Endodermal cell (in vitro differentiated cells): ENCODE measurements at regions not wholly inside any gene's neighbourhood (a gene's known extent, or its start where the extent isn't known, plus 50 kb on each side); places are given as distances from the start of the nearest gene placed in this dataset.

Experiments used
- DNase-seq: peaks from one replicate; pipeline ENCODE4 v3.0.0-alpha.2; 2017
- H3K27ac ChIP-seq: 2 replicates; pipeline ENCODE4 v1.5.1; 2013; ENCODE audit warnings: mild to moderate bottlenecking, low read depth, low read length, moderate library complexity
- H3K27me3 ChIP-seq: 2 replicates; pipeline ENCODE4 v1.6.1; 2013; ENCODE audit warnings: mild to moderate bottlenecking, low read length, moderate library complexity; ENCODE audit not compliant: insufficient read depth, control insufficient read depth, poor library complexity, severe bottlenecking
- H3K36me3 ChIP-seq: 2 replicates; pipeline ENCODE4 v1.7.0; 2013; ENCODE audit warnings: mild to moderate bottlenecking, low read length, moderate library complexity; ENCODE audit not compliant: control insufficient read depth, insufficient read depth
- H3K4me1 ChIP-seq: one replicate; pipeline ENCODE4 v1.7.0; 2013; ENCODE audit warnings: low read length; ENCODE audit not compliant: control insufficient read depth, insufficient read depth
- H3K4me3 ChIP-seq: 2 replicates; pipeline ENCODE4 v1.5.1; 2013; ENCODE audit warnings: mild to moderate bottlenecking, low read length, moderate library complexity
- H3K9ac ChIP-seq: 2 replicates; pipeline ENCODE4 v1.6.1; 2013; ENCODE audit warnings: mild to moderate bottlenecking, low read length, moderate library complexity; ENCODE audit not compliant: poor library complexity, severe bottlenecking; ENCODE audit errors: extremely low read depth
- H3K9me3 ChIP-seq: 2 replicates; pipeline ENCODE4 v1.6.1; 2013; ENCODE audit warnings: mild to moderate bottlenecking, low read length, moderate library complexity; ENCODE audit not compliant: control insufficient read depth
- H3K27ac Mint-ChIP-seq: 2 replicates; pipeline ENCODE4 v1.8.0; 2020; ENCODE audit warnings: mixed read lengths
- H3K27me3 Mint-ChIP-seq: 2 replicates; pipeline ENCODE4 v1.8.0; 2021; ENCODE audit warnings: mild to moderate bottlenecking, mixed read lengths; ENCODE audit not compliant: insufficient read depth
- H3K36me3 Mint-ChIP-seq: 2 replicates; pipeline ENCODE4 v1.8.0; 2020; ENCODE audit warnings: low read depth, mixed read lengths
- H3K4me1 Mint-ChIP-seq: 2 replicates; pipeline ENCODE4 v1.8.0; 2020; ENCODE audit warnings: mixed read lengths
- H3K4me3 Mint-ChIP-seq: 2 replicates; pipeline ENCODE4 v1.8.0; 2020; ENCODE audit warnings: mild to moderate bottlenecking, moderate library complexity, mixed read lengths
- H3K9me3 Mint-ChIP-seq: 2 replicates; pipeline ENCODE4 v1.8.0; 2020; ENCODE audit warnings: mild to moderate bottlenecking, mixed read lengths
- CTCF ChIP-seq: fragments of 200-600 bp; sonication (generic); conservative IDR thresholded peaks from 2 replicates; pipeline ENCODE4 v1.5.0; 2021; ENCODE audit warnings: antibody characterized with exemption, mild to moderate bottlenecking
- WGBS, 2 experiments: methylation state at CpG; one replicate each; pipeline versions ENCODE4 v1.1.5 to v1.1.7; 2013; ENCODE audit warnings: missing lambda C conversion rate in 2 of 2, mixed read lengths in 1 of 2; ENCODE audit not compliant: insufficient coverage in 1 of 2, insufficient read length in 1 of 2; 5-methylcytosine and 5-hydroxymethylcytosine counted together

DNA sequence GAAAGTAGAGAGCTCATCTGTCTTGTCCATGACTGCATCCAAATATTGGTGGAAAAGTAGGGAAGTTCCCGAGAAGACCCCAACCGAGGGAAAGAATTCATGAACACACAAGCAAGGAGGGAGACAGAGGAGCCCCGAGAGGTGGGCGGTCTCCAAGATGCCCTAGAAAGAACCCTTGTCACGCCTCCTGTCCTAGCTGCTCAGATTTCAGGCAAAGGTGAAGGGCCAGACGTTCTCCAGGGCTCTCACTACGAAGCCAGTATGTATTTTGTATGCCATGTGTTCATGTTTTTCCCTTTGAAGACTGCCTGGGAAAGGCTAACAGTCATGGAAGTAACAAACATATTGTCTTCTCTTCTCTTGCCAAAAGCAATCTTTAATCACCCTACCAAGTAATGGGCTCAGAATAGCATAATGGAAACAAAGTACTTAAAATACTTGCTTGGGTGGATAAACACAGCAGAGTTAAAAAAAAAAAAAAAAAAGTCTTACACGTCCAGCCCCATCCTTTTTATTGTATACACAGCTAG, 99.2 kb upstream of the TBX3 start:
- H3K4me1 ChIP-seq = no peaks in the 10 kb centered on the region
- WGBS, 2 experiments = 83 to 85% methylated on average over 6 to 7 of the region's 8 CpGs
- H3K9me3 Mint-ChIP-seq = no peaks in the 10 kb centered on the region

DNA sequence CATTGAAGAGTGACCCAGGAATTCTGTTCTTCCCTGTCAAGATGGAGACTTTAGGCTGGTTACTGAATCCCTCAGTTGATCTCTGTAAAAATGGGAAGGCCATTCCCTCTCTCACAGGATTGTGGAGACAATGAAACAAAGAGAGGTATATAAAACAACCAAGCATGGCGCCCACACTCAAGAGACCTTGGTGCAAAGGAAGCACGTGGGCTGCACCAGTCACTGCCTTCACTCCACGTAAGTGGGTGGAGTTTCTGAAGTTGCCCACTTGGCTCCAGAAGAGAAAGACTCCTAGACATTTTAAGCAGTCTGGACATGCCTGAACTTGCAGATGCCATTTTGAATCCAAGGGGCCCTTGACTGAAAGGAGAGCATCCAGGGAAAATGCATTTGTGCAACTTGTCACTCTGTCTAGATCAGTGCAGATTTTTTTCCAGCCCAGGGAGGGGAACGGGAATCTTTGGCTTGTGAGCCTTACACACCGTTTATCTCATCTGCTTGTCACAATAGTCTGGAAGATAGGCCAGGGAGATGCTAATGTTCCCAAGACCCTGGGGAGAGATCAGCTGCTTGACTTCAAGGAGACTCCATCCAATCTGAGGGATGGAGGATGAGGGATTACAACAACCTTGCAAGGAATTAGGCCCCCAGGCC, 96.9 kb upstream of the TBX3 start:
- no peaks in the 10 kb centered on the region for H3K36me3 Mint-ChIP-seq
- Histone ChIP-seq H3K27me3 (no peaks in the 10 kb centered on the region), H3K4me3 (no peak overlapping the region), H3K9ac (no peak overlapping the region), H3K4me1 (no peaks in the 10 kb centered on the region), H3K9me3 (no peaks in the 10 kb centered on the region), H3K36me3 (no peaks in the 10 kb centered on the region), H3K27ac (no peak overlapping the region)
- H3K27ac Mint-ChIP-seq = no peak overlapping the region
- WGBS, 2 experiments = 80 to 87% methylated on average over 4 to 5 of the region's 5 CpGs
- no peak overlapping the region for H3K4me3 Mint-ChIP-seq
- no peaks in the 10 kb centered on the region for H3K9me3 Mint-ChIP-seq
- peaks cover 8% of the 10 kb centered on the region for H3K27me3 Mint-ChIP-seq
- TF ChIP-seq CTCF = no peak
- no peak for DNase-seq
- peaks cover 2% of the 10 kb centered on the region for H3K4me1 Mint-ChIP-seq

More for the DNA sequence above, 99.2 kb upstream of the TBX3 start:
- no peak overlapping the region for H3K4me3 ChIP-seq
- peaks cover 2% of the 10 kb centered on the region for H3K4me1 Mint-ChIP-seq
- H3K27me3 Mint-ChIP-seq = peaks cover 8% of the 10 kb centered on the region
- no peak overlapping the region for H3K27ac ChIP-seq
- no peak for DNase-seq
- no peaks in the 10 kb centered on the region for H3K27me3 ChIP-seq
- H3K36me3 Mint-ChIP-seq = no peaks in the 10 kb centered on the region
- TF ChIP-seq CTCF = no peak
- H3K9me3 ChIP-seq = no peaks in the 10 kb centered on the region
- no peaks in the 10 kb centered on the region for H3K36me3 ChIP-seq
- H3K4me3 Mint-ChIP-seq = no peak overlapping the region
- no peak overlapping the region for H3K27ac Mint-ChIP-seq
- no peak overlapping the region for H3K9ac ChIP-seq

DNA sequence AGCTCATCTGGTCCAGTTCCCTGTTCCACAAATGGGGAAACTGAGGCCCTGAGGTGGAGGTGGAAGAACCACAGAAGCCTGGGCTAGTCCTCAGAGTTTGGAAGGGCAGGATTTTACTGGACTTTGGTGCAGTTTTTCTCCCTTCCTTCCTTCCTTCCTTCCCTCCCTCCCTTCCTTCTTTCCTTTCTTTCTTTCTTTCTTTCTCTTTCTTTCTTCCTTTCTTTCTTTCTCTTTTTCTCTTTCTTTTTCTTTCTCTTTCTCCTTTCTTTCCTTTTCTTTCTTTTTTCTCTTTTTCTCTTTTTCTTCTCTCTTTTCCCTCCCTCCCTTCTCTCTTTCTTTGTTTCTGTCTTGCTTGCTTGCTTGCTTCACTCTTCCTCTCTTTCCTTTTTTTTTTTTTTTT, 95.7 kb upstream of the TBX3 start:
- no peak overlapping the region for H3K4me3 ChIP-seq
- no peak for TF ChIP-seq CTCF
- Mint-ChIP-seq H3K4me1 (peaks cover 2% of the 10 kb centered on the region), H3K4me3 (no peak overlapping the region), H3K27me3 (peaks cover 8% of the 10 kb centered on the region), H3K36me3 (no peaks in the 10 kb centered on the region), H3K27ac (no peak overlapping the region), H3K9me3 (no peaks in the 10 kb centered on the region)
- no peaks in the 10 kb centered on the region for H3K27me3 ChIP-seq
- H3K9ac ChIP-seq = no peak overlapping the region
- no peak overlapping the region for H3K27ac ChIP-seq
- H3K36me3 ChIP-seq = no peaks in the 10 kb centered on the region
- no peaks in the 10 kb centered on the region for H3K9me3 ChIP-seq
- no peak for DNase-seq
- no peaks in the 10 kb centered on the region for H3K4me1 ChIP-seq
